ENCODE measurements at regions not wholly inside any gene's neighbourhood (a gene's known extent, or its start where the extent isn't known, plus 50 kb on each side); places are given as distances from the start of the nearest gene placed in this dataset.
"Not testable (repeated sequence)": the region's sequence is repeated elsewhere in the genome, so short reads cannot be mapped to it uniquely, and the experiment has no call there.

DNA sequence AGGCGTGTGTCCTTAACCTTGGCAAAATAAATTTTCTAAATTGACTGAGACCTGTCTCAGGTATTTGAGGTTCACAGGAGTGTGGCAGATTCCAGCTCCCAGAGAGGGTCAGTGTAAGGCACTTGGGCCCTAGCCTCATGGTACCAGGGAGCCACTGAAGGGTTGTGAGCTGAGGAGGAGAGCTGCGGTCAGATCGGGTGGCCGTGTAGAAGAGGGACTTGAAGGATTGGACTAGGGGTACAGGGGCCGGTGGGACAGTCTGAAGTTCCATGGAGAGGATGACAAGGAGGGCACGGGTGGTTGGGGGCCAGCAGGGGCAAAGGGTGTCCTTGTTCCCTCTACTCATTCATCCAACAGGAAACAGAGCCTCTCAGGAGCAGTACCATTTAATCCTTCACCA lies 327.0 kb upstream of the HS6ST1 start:
- no peak for DNase-seq (ENCODE audit: low read depth, low spot score)

- no peak for DNase-seq (ENCODE audit: low read depth, low spot score)
Measured at GRCh38 chr2:128646091-128646490, 327.4 kb upstream of the HS6ST1 start.

- DNase-seq (ENCODE audit: low read depth, low spot score) = no peak
Measured at GRCh38 chr2:128646691-128647090, 328.0 kb upstream of the HS6ST1 start.

DNA sequence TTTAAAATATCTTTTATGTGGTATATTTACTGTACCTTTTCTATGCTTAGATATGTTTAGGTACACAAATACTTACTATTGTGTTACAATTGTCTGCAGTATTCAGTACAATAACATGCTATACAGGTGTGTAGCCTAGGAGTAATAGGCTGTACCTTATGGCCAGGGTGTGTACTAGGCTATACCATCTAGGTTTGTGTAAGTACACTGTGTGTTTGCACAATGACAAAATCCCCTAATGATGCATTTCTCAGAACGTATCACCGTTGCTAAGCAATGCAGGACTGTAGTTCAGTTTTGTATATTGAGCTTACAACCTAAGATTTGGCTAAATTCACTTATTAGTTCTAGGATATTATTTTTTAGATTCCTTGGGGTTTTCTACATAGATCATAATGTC lies 332.3 kb upstream of the HS6ST1 start:
- DNase-seq (ENCODE audit: low read depth, low spot score) = no peak

DNA sequence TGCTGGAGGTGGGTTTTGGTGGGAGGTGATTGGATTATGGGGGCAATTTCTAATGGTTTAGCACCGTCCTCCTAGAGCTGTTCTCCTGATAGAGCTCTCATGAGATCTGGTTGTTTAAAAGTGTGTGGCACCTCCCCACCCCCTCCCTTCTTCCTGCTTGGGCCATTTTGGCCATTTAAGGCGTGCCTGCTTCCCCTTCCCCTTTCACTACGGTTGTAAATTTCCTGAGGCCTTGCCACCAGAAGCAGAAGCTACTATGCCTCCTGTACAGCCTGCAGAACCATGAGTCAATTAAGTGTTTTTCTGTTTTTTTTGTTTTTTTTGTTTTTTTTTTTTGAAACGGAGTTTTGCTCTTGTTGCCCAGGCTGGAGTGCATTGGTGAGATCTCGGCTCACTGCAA lies 335.7 kb upstream of the HS6ST1 start:
- DNase-seq (ENCODE audit: low read depth, low spot score) = no peak

- DNase-seq (ENCODE audit: low read depth, low spot score) = no peak
Measured at GRCh38 chr2:128660836-128661235, 342.2 kb upstream of the HS6ST1 start.

GRCh38 chr2:128661311-128661710 lies 342.6 kb upstream of the HS6ST1 start:
- no peak for DNase-seq (ENCODE audit: low read depth, low spot score)

DNA sequence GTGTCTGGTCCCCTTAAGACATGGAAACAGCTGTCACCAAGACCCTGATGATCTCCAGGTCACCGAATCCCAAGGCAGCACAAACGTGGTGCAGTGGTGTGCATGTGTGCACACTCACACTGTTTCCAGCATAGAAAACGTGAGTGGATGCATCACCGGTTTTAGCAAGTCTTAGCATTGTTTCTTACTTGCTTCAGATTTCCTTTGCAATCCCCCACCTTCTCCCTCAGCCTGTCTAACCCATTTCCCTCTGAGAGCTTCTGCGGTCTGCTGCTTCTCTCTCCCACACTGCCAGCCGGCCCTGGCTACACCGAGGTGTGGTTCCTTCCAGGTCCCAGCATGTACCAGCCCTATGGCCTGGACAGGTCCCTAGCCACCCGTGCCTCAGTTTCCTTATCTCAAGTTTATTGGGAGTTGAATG lies 343.4 kb upstream of the HS6ST1 start:
- no peak for DNase-seq (ENCODE audit: low read depth, low spot score)

GRCh38 chr2:128663371-128664050 lies 344.8 kb upstream of the HS6ST1 start:
- DNase-seq (ENCODE audit: low read depth, low spot score) = no peak

DNA sequence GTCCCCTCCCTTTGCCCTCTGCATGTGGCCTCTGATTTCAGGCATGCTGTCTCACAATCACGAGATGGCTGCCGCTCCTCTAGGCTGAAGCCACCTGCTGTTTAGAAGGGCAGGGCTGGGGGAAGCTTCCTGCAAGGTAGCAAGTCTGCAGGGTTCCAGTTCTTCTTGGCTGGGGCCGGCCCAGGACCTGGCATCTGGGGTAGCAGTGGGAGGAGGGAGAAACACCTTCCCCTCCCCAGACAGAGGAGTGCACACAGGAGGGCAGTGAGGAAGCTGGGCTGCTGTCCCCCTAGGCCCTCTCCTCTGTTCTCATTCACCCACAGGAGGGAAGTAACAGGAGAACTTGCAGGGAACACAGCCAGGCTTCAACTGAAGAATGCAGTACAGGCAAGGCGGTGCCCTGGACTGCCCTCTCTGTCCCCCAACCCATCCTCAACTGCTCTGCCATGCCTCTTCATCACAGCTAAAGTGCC lies 345.9 kb upstream of the HS6ST1 start:
- DNase-seq (ENCODE audit: low read depth, low spot score) = no peak

DNA sequence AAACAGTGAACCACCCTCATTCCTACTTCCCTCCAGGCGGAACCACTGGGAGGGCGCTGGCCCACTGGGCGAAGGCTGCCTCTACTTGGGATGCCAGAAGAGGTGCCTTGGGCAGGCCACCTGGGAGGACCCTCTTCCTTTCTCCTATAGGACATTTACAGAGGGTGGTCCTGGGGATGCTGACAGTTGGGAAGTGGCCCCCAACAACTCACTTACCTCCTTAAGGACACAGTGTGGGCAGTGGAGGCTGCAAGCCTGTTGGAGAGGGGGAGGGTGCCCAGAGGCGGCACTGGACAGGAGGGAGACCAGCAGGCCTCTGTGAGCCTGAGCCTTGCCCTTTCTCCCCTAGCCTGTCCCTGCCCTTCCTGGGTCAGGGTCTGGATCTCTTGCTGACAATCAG lies 346.4 kb upstream of the HS6ST1 start:
- no peak for DNase-seq (ENCODE audit: low read depth, low spot score)

- no peak for DNase-seq (ENCODE audit: low read depth, low spot score)
Measured at GRCh38 chr2:128666596-128666995, 347.9 kb upstream of the HS6ST1 start.

GRCh38 chr2:128667391-128667790 lies 348.7 kb upstream of the HS6ST1 start:
- DNase-seq (ENCODE audit: low read depth, low spot score) = no peak

DNA sequence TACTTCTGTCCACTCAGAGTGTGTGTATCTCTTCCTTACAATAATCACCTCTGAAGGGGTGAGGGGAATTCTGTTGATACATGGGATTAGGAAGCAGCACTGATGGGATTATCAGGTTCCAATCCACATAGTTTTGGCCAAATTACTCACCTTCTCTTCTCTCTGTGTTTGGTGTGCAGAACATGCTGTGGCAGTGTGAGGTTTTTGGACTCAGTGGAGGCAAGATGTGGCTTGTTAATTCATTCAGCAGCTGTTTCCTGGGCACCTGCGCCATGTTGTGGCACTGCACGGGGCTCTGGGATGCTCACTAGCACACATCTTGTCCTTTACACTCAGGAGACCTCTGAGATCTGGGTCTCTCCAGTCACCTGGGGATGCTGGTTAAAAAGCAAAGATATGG lies 350.3 kb upstream of the HS6ST1 start:
- DNase-seq (ENCODE audit: low read depth, low spot score) = no peak

- DNase-seq (ENCODE audit: low read depth, low spot score) = no peak
Measured at GRCh38 chr2:128670066-128670465, 351.4 kb upstream of the HS6ST1 start.

DNA sequence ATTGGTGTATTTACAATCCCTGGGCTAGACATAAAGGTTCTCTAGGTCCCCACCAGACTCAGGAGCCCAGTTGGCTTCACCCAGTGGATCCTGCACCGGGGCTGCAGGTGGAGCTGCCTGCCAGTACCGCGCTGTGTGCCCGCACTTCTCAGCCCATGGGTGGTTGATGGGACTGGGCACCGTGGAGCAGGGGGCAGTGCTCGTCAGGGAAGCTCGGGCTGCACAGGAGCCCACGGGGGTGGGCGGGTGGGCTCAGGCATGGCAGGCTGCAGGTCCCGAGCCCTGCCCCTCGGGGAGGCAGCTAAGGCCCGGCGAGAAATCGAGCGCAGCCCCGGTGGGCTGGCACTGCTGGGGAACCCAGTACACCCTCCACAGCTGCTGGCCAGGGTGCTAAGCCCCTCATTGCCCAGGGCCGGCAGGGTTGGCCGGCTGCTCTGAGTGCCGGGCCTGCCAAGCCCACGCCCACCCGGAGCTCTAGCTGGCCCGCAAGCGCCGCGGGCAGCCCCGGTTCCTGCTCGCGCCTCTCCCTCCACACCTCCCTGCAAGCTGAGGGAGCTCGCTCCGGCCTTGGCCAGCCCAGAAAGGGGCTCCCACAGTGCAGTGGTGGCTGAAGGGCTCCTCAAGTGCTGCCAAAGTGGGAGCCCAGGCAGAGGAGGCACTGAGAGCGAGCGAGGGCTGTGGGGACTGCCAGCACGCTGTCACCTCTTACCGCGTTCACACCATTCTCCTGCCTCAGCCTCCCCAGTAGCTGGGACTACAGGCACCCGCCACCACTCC lies 353.5 kb upstream of the HS6ST1 start:
- not testable (repeated sequence) for DNase-seq (ENCODE audit: low read depth, low spot score)

DNA sequence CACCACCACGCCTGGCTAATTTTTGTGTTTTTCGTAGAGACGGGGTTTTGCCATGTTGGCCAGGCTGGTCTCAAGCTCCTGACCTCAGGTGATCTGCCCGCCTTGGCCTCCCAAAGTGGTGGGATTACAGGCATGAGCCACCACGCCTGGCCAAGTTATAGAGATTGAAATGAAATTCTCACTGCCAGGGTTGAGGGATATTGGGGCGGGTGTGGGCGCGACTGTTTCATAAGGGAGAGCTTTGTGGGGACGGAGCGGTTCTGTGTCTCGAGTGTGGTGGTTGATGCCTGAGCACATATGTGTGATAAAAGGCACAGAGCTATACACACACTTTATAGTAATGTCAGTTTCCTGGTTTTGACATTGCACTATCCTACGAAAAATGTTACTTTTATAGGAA lies 361.0 kb upstream of the HS6ST1 start:
- DNase-seq (ENCODE audit: low read depth, low spot score) = not testable (repeated sequence)

- no peak for DNase-seq (ENCODE audit: low read depth, low spot score)
Measured at GRCh38 chr2:128681507-128681906, 362.8 kb upstream of the HS6ST1 start.

DNA sequence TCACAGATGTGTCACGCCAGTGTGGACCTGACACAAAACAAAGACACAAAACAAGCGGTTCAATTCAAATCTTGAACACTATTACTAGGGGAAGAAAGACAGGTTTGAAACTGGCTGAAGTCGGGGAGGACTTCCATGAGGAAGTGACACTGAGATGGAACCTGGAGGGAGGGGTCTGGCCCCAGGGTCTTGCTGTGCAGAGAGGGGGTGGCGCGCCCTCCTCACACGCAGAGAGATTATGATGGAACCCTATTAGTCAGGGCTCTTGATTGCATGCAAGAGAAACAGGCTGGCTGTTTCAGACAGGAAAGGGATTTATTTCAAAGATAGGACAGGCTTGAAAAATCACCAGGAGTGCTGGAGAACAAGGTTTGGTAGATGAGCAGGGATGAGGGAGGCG lies 363.6 kb upstream of the HS6ST1 start:
- no peak for DNase-seq (ENCODE audit: low read depth, low spot score)

DNA sequence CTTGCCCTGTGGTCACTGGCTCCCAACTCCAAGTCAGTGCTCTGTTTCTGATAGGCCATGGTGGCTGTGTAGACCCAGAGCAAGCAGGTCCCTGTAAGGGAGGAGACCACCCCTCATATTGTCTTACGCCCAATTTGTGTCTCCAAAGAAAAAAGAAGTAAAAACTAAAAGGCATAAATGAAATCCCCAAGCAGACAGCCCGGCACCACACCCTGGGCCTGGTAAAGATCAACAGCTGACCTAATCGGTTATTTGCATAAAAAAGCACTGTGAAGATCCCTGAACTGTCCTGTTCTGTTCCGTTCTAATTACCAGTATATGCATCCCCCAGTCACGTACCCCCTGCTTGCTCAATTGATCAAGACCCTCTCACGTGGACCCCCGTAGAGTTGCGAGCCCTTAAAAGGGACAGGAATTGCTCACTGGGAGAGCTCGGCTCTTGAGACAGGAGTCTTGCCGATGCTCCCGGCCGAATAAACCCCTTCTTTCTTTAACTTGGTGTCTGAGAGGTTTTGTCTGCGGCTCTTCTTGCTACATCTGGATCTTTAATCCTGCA lies 364.1 kb upstream of the HS6ST1 start:
- DNase-seq (ENCODE audit: low read depth, low spot score) = no peak

GRCh38 chr2:128684523-128684922 lies 365.9 kb upstream of the HS6ST1 start:
- no peak for DNase-seq (ENCODE audit: low read depth, low spot score)

DNA sequence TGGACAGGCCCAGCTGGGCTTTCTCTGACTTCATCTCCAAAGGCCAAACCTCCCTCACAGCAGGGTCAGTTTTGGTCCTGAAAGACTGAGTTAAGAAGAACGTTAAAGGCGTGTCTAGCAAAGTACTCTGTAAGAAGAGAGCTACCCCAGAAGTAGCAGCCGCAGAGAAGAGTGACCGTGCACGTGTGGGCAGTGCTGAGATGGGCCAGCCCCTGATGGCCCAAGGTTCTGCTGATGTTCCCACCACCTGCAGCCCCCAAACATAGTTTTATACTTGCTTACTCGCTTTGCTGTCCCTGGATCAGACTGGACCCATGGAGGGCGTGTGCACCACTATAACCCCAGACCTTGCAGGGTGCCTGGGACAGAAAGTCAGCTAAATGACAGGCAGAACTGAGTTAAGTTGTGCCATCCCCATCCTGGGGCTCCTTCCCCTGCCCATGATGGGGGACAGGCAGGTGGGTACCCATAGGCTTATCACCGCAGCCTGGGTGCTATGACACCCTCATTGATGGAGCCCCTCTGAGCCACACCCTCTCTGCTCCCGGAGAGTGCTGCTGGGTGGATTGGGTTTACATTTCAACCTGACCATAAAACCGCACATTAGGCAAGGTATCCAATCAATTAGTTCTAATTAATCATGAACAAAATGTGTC lies 367.3 kb upstream of the HS6ST1 start:
- no peak for DNase-seq (ENCODE audit: low read depth, low spot score)

All from astrocyte of the hippocampus (primary cell).